ENCODE measurements at regions not wholly inside any gene's neighbourhood (a gene's known extent, or its start where the extent isn't known, plus 50 kb on each side); places are given as distances from the start of the nearest gene placed in this dataset.

GRCh38 chr9:120338340-120338739 is 241.6 kb downstream of the CDK5RAP2 start:
- Mint-ChIP-seq H3K9me3 (no peaks in the 10 kb centered on the region), H3K4me1 (no peaks in the 10 kb centered on the region), H3K27me3 (ENCODE audit: low read depth in 2 of 2) (peaks cover 0 to 9% of the 10 kb centered on the region in 2 donors), H3K4me3 (no peak overlapping the region), H3K27ac (no peak overlapping the region), H3K36me3 (no peaks in the 10 kb centered on the region)
- WGBS (ENCODE audit: insufficient coverage), result 70% methylated on average over 2 of the region's 2 CpGs
- no peak overlapping the region for H3K4me3 ChIP-seq (ENCODE audit: low read length)
- no peaks in the 10 kb centered on the region for H3K36me3 ChIP-seq (ENCODE audit: control insufficient read depth, insufficient read depth, low read length)
- no peak overlapping the region for H3K27ac ChIP-seq (ENCODE audit: low read length)
- no peaks in the 10 kb centered on the region for H3K27me3 ChIP-seq (ENCODE audit: control insufficient read depth, insufficient read depth, low read length)
- DNase-seq (no peak), ATAC-seq (no peak)
- H3K4me1 ChIP-seq (ENCODE audit: control insufficient read depth, insufficient read depth, low read length), result no peaks in the 10 kb centered on the region
- intact Hi-C loops (cut with micrococcal nuclease), result no loop called here
- no peak for TF ChIP-seq CTCF (IDR thresholded peaks at IDR 0.05)
- H3K9me3 ChIP-seq (ENCODE audit: control insufficient read depth, insufficient read depth, low read length), result no peaks in the 10 kb centered on the region

- H3K36me3 Mint-ChIP-seq, result no peaks in the 10 kb centered on the region
- intact Hi-C loops (cut with micrococcal nuclease), result no loop called here
- H3K4me3 ChIP-seq (ENCODE audit: low read length), result no peak overlapping the region
- H3K4me3 Mint-ChIP-seq, result no peak overlapping the region
- DNase-seq (no peak), ATAC-seq (no peak)
- no peak for TF ChIP-seq CTCF (IDR thresholded peaks at IDR 0.05)
- H3K27me3 ChIP-seq (ENCODE audit: control insufficient read depth, insufficient read depth, low read length), result no peaks in the 10 kb centered on the region
- H3K4me1 ChIP-seq (ENCODE audit: control insufficient read depth, insufficient read depth, low read length), result no peaks in the 10 kb centered on the region
- H3K27me3 Mint-ChIP-seq (ENCODE audit: low read depth in 2 of 2), result peaks cover 4 to 10% of the 10 kb centered on the region in 2 donors
- 70% methylated on average over 4 of the region's 4 CpGs for whole genome bisulfite sequencing (ENCODE audit: insufficient coverage)
- no peaks in the 10 kb centered on the region for H3K9me3 ChIP-seq (ENCODE audit: control insufficient read depth, insufficient read depth, low read length)
- no peaks in the 10 kb centered on the region for H3K36me3 ChIP-seq (ENCODE audit: control insufficient read depth, insufficient read depth, low read length)
- H3K4me1 Mint-ChIP-seq, result no peaks in the 10 kb centered on the region
- no peak overlapping the region for H3K27ac ChIP-seq (ENCODE audit: low read length)
- H3K27ac Mint-ChIP-seq, result no peak overlapping the region
- no peaks in the 10 kb centered on the region for H3K9me3 Mint-ChIP-seq
Observed at GRCh38 chr9:120337131-120337530, 242.8 kb downstream of the CDK5RAP2 start.

- TF ChIP-seq CTCF (IDR thresholded peaks at IDR 0.05), result no peak
- no peaks in the 10 kb centered on the region for H3K4me1 ChIP-seq (ENCODE audit: control insufficient read depth, insufficient read depth, low read length)
- H3K9me3 Mint-ChIP-seq, result no peaks in the 10 kb centered on the region
- H3K36me3 ChIP-seq (ENCODE audit: control insufficient read depth, insufficient read depth, low read length), result no peaks in the 10 kb centered on the region
- H3K9me3 ChIP-seq (ENCODE audit: control insufficient read depth, insufficient read depth, low read length), result no peaks in the 10 kb centered on the region
- no peaks in the 10 kb centered on the region for H3K36me3 Mint-ChIP-seq
- no peak for ATAC-seq
- DNase-seq, result no peak
- H3K4me3 ChIP-seq (ENCODE audit: low read length), result no peak overlapping the region
- 91% methylated on average over 4 of the region's 4 CpGs for WGBS (ENCODE audit: insufficient coverage)
- no peak overlapping the region for H3K27ac ChIP-seq (ENCODE audit: low read length)
- H3K27me3 Mint-ChIP-seq (ENCODE audit: low read depth in 2 of 2), result peaks cover 8 to 11% of the 10 kb centered on the region in 2 donors
- H3K27me3 ChIP-seq (ENCODE audit: control insufficient read depth, insufficient read depth, low read length), result no peaks in the 10 kb centered on the region
- intact Hi-C loops (cut with micrococcal nuclease), result no loop called here
- no peak overlapping the region for H3K4me3 Mint-ChIP-seq
- no peaks in the 10 kb centered on the region for H3K4me1 Mint-ChIP-seq
- H3K27ac Mint-ChIP-seq, result no peak overlapping the region
Observed at GRCh38 chr9:120336753-120337090, 243.2 kb downstream of the CDK5RAP2 start.

GRCh38 chr9:120336021-120336752 is 243.8 kb downstream of the CDK5RAP2 start:
- TF ChIP-seq CTCF (IDR thresholded peaks at IDR 0.05), result no peak
- ATAC-seq, result no peak
- Histone ChIP-seq H3K9me3 (ENCODE audit: control insufficient read depth, insufficient read depth, low read length) (no peaks in the 10 kb centered on the region), H3K27ac (ENCODE audit: low read length) (no peak overlapping the region), H3K4me3 (ENCODE audit: low read length) (no peak overlapping the region), H3K4me1 (ENCODE audit: control insufficient read depth, insufficient read depth, low read length) (no peaks in the 10 kb centered on the region), H3K27me3 (ENCODE audit: control insufficient read depth, insufficient read depth, low read length) (no peaks in the 10 kb centered on the region), H3K36me3 (ENCODE audit: control insufficient read depth, insufficient read depth, low read length) (no peaks in the 10 kb centered on the region)
- 84% methylated on average over 5 of the region's 6 CpGs for WGBS (ENCODE audit: insufficient coverage)
- H3K9me3 Mint-ChIP-seq, result no peaks in the 10 kb centered on the region
- DNase-seq, result no peak
- no peaks in the 10 kb centered on the region for H3K4me1 Mint-ChIP-seq
- H3K27ac Mint-ChIP-seq, result no peak overlapping the region
- peaks cover 8 to 11% of the 10 kb centered on the region in 2 donors for H3K27me3 Mint-ChIP-seq (ENCODE audit: low read depth in 2 of 2)
- H3K36me3 Mint-ChIP-seq, result no peaks in the 10 kb centered on the region
- no peak overlapping the region for H3K4me3 Mint-ChIP-seq
- intact Hi-C loops (cut with micrococcal nuclease), result no loop called here
